ENCODE measurements at regions not wholly inside any gene's neighbourhood (a gene's known extent, or its start where the extent isn't known, plus 50 kb on each side); places are given as distances from the start of the nearest gene placed in this dataset.
A peak's percentile ranks its signal among the peaks of the same experiment; 100 is the strongest.

- intact Hi-C loops (cut with DNase I) = loop anchor here (2.0 to 10.0 kb wide), 5 partner anchors 431 to 779 kb away; no protein-coding TSS in a partner anchor
- ATAC-seq (peak; percentile 94 to 97), DNase-seq (peak; percentile 58 to 68 (median 64))
- H3K27me3 ChIP-seq (ENCODE audit: control insufficient read depth, insufficient read depth) = no peaks in the 10 kb centered on the region
- no peaks in the 10 kb centered on the region for H3K4me1 ChIP-seq (ENCODE audit: control insufficient read depth, insufficient read depth, low read length)
- H3K4me3 ChIP-seq (ENCODE audit: low read length) = no peak overlapping the region
- no peak overlapping the region for H3K27ac ChIP-seq (ENCODE audit: low read length)
- H3K9me3 ChIP-seq (ENCODE audit: control insufficient read depth, low read length) = no peaks in the 10 kb centered on the region
These were observed 412.6 kb downstream of the KCTD12 start for GRCh38 chr13:76473552-76474134.

- 87% methylated on average over 2 of the region's 2 CpGs for WGBS
- Histone ChIP-seq H3K4me1 (ENCODE audit: control insufficient read depth, insufficient read depth, low read length) (no peaks in the 10 kb centered on the region), H3K27ac (ENCODE audit: low read length) (no peak overlapping the region), H3K9me3 (ENCODE audit: control insufficient read depth, low read length) (no peaks in the 10 kb centered on the region), H3K4me3 (ENCODE audit: low read length) (no peak overlapping the region), H3K27me3 (ENCODE audit: control insufficient read depth, insufficient read depth) (no peaks in the 10 kb centered on the region)
- DNase-seq (no peak), ATAC-seq (no peak)
- intact Hi-C loops (cut with DNase I) = loop anchor here (2.0 to 10.0 kb wide), 5 partner anchors 432 to 778 kb away; no protein-coding TSS in a partner anchor
These were observed 413.3 kb downstream of the KCTD12 start for GRCh38 chr13:76472916-76473315.

- DNase-seq = no peak
- 63% methylated on average over 1 of the region's 1 CpG for WGBS
- Histone ChIP-seq H3K9me3 (ENCODE audit: control insufficient read depth, low read length) (no peaks in the 10 kb centered on the region), H3K27ac (ENCODE audit: low read length) (no peak overlapping the region), H3K4me3 (ENCODE audit: low read length) (no peak overlapping the region), H3K4me1 (ENCODE audit: control insufficient read depth, insufficient read depth, low read length) (no peaks in the 10 kb centered on the region), H3K27me3 (ENCODE audit: control insufficient read depth, insufficient read depth) (no peaks in the 10 kb centered on the region)
- intact Hi-C loops (cut with DNase I) = loop anchor here (5.0 to 10.0 kb wide), 4 partner anchors 433 to 777 kb away; no protein-coding TSS in a partner anchor
- no peak for ATAC-seq
These were observed 414.7 kb downstream of the KCTD12 start for GRCh38 chr13:76471486-76471885.

GRCh38 chr13:76470991-76471390 is 415.2 kb downstream of the KCTD12 start:
- intact Hi-C loops (cut with DNase I) = loop anchor here (5.0 to 10.0 kb wide), 4 partner anchors 434 to 776 kb away; no protein-coding TSS in a partner anchor
- H3K27me3 ChIP-seq (ENCODE audit: control insufficient read depth, insufficient read depth) = no peaks in the 10 kb centered on the region
- DNase-seq = no peak
- no peaks in the 10 kb centered on the region for H3K9me3 ChIP-seq (ENCODE audit: control insufficient read depth, low read length)
- no peaks in the 10 kb centered on the region for H3K4me1 ChIP-seq (ENCODE audit: control insufficient read depth, insufficient read depth, low read length)
- ATAC-seq = no peak
- H3K27ac ChIP-seq (ENCODE audit: low read length) = no peak overlapping the region
- WGBS = 57% methylated on average over 6 of the region's 6 CpGs
- no peak overlapping the region for H3K4me3 ChIP-seq (ENCODE audit: low read length)

GRCh38 chr13:76466043-76466442 is 420.2 kb downstream of the KCTD12 start:
- DNase-seq (no peak), ATAC-seq (no peak)
- no peaks in the 10 kb centered on the region for H3K9me3 ChIP-seq (ENCODE audit: control insufficient read depth, low read length)
- intact Hi-C loops (cut with DNase I) = no loop called here
- H3K27me3 ChIP-seq (ENCODE audit: control insufficient read depth, insufficient read depth) = no peaks in the 10 kb centered on the region
- no peaks in the 10 kb centered on the region for H3K4me1 ChIP-seq (ENCODE audit: control insufficient read depth, insufficient read depth, low read length)
- no peak overlapping the region for H3K4me3 ChIP-seq (ENCODE audit: low read length)
- H3K27ac ChIP-seq (ENCODE audit: low read length) = no peak overlapping the region
- 50% methylated on average over 1 of the region's 1 CpG for WGBS

GRCh38 chr13:76463314-76463713 is 422.9 kb downstream of the KCTD12 start:
- Histone ChIP-seq H3K4me1 (ENCODE audit: control insufficient read depth, insufficient read depth, low read length) (no peaks in the 10 kb centered on the region), H3K27me3 (ENCODE audit: control insufficient read depth, insufficient read depth) (no peaks in the 10 kb centered on the region), H3K4me3 (ENCODE audit: low read length) (no peak overlapping the region), H3K27ac (ENCODE audit: low read length) (no peak overlapping the region), H3K9me3 (ENCODE audit: control insufficient read depth, low read length) (no peaks in the 10 kb centered on the region)
- no peak for DNase-seq
- intact Hi-C loops (cut with DNase I) = no loop called here
- 90% methylated on average over 2 of the region's 2 CpGs for WGBS
- ATAC-seq = no peak

- no peak for DNase-seq
- Histone ChIP-seq H3K4me3 (ENCODE audit: low read length) (no peak overlapping the region), H3K4me1 (ENCODE audit: control insufficient read depth, insufficient read depth, low read length) (no peaks in the 10 kb centered on the region), H3K9me3 (ENCODE audit: control insufficient read depth, low read length) (no peaks in the 10 kb centered on the region), H3K27ac (ENCODE audit: low read length) (no peak overlapping the region), H3K27me3 (ENCODE audit: control insufficient read depth, insufficient read depth) (no peaks in the 10 kb centered on the region)
- intact Hi-C loops (cut with DNase I) = no loop called here
- no peak for ATAC-seq
- WGBS = 58% methylated on average over 4 of the region's 4 CpGs
These were observed 424.2 kb downstream of the KCTD12 start for GRCh38 chr13:76461999-76462398.

GRCh38 chr13:76461484-76461883 is 424.7 kb downstream of the KCTD12 start:
- ATAC-seq (no peak), DNase-seq (no peak)
- Histone ChIP-seq H3K27ac (ENCODE audit: low read length) (no peak overlapping the region), H3K4me3 (ENCODE audit: low read length) (no peak overlapping the region), H3K4me1 (ENCODE audit: control insufficient read depth, insufficient read depth, low read length) (no peaks in the 10 kb centered on the region), H3K9me3 (ENCODE audit: control insufficient read depth, low read length) (no peaks in the 10 kb centered on the region), H3K27me3 (ENCODE audit: control insufficient read depth, insufficient read depth) (no peaks in the 10 kb centered on the region)
- WGBS = 97% methylated on average over 1 of the region's 1 CpG
- intact Hi-C loops (cut with DNase I) = no loop called here

GRCh38 chr13:76459863-76460262 is 426.3 kb downstream of the KCTD12 start:
- no peak for DNase-seq
- 56% methylated on average over 4 of the region's 4 CpGs for WGBS
- intact Hi-C loops (cut with DNase I) = no loop called here
- no peaks in the 10 kb centered on the region for H3K4me1 ChIP-seq (ENCODE audit: control insufficient read depth, insufficient read depth, low read length)
- no peaks in the 10 kb centered on the region for H3K27me3 ChIP-seq (ENCODE audit: control insufficient read depth, insufficient read depth)
- no peak overlapping the region for H3K4me3 ChIP-seq (ENCODE audit: low read length)
- H3K9me3 ChIP-seq (ENCODE audit: control insufficient read depth, low read length) = no peaks in the 10 kb centered on the region
- ATAC-seq = no peak
- no peak overlapping the region for H3K27ac ChIP-seq (ENCODE audit: low read length)

GRCh38 chr13:76455960-76456359 is 430.2 kb downstream of the KCTD12 start:
- intact Hi-C loops (cut with DNase I) = no loop called here
- Histone ChIP-seq H3K27ac (ENCODE audit: low read length) (no peak overlapping the region), H3K27me3 (ENCODE audit: control insufficient read depth, insufficient read depth) (no peaks in the 10 kb centered on the region), H3K4me3 (ENCODE audit: low read length) (no peak overlapping the region), H3K4me1 (ENCODE audit: control insufficient read depth, insufficient read depth, low read length) (no peaks in the 10 kb centered on the region), H3K9me3 (ENCODE audit: control insufficient read depth, low read length) (no peaks in the 10 kb centered on the region)
- no peak for ATAC-seq
- DNase-seq = no peak
- WGBS = 35% methylated on average over 1 of the region's 1 CpG

- Histone ChIP-seq H3K9me3 (ENCODE audit: control insufficient read depth, low read length) (no peaks in the 10 kb centered on the region), H3K27ac (ENCODE audit: low read length) (no peak overlapping the region), H3K4me1 (ENCODE audit: control insufficient read depth, insufficient read depth, low read length) (no peaks in the 10 kb centered on the region), H3K27me3 (ENCODE audit: control insufficient read depth, insufficient read depth) (no peaks in the 10 kb centered on the region), H3K4me3 (ENCODE audit: low read length) (no peak overlapping the region)
- intact Hi-C loops (cut with DNase I) = no loop called here
- no peak for DNase-seq
- no peak for ATAC-seq
These were observed 431.2 kb downstream of the KCTD12 start for GRCh38 chr13:76454991-76455390.

GRCh38 chr13:76449716-76450115 is 436.5 kb downstream of the KCTD12 start:
- ATAC-seq (no peak), DNase-seq (no peak)
- no peak overlapping the region for H3K27ac ChIP-seq (ENCODE audit: low read length)
- H3K9me3 ChIP-seq (ENCODE audit: control insufficient read depth, low read length) = no peaks in the 10 kb centered on the region
- intact Hi-C loops (cut with DNase I) = no loop called here
- H3K4me3 ChIP-seq (ENCODE audit: low read length) = no peak overlapping the region
- H3K27me3 ChIP-seq (ENCODE audit: control insufficient read depth, insufficient read depth) = no peaks in the 10 kb centered on the region
- no peaks in the 10 kb centered on the region for H3K4me1 ChIP-seq (ENCODE audit: control insufficient read depth, insufficient read depth, low read length)
